ENCODE measurements at regions not wholly inside any gene's neighbourhood (a gene's known extent, or its start where the extent isn't known, plus 50 kb on each side); places are given as distances from the start of the nearest gene placed in this dataset.

GRCh38 chr17:72063756-72064450 is 56.9 kb upstream of the SOX9 start:
- no peaks in the 10 kb centered on the region for H3K27me3 ChIP-seq
- no peak overlapping the region for H3K4me2 ChIP-seq
- TF ChIP-seq CTCF (IDR thresholded peaks at IDR 0.05; ENCODE audit: poor library complexity) (no peak), EZH2phosphoT487 (IDR thresholded peaks at IDR 0.05; ENCODE audit: low read depth, severe bottlenecking, unreplicated experiment) (no peak)
- no peaks in the 10 kb centered on the region for H3K9me3 ChIP-seq (ENCODE audit: low read depth)
- H2AFZ ChIP-seq = no peak overlapping the region
- no peaks in the 10 kb centered on the region for H4K20me1 ChIP-seq (ENCODE audit: insufficient read depth, poor library complexity, severe bottlenecking)
- no peak for DNase-seq (ENCODE audit: low spot score)
- no peaks in the 10 kb centered on the region for H3K9me2 ChIP-seq (replicated peaks; ENCODE audit: insufficient read depth)
- H3K4me3 ChIP-seq = no peak overlapping the region
- no peaks in the 10 kb centered on the region for H3K36me3 ChIP-seq (replicated peaks; ENCODE audit: insufficient read depth, low read depth)
- H3K79me2 ChIP-seq = no peaks in the 10 kb centered on the region
- 92% methylated on average over 4 of the region's 4 CpGs for WGBS (ENCODE audit: low lambda C conversion rate, missing lambda C conversion rate)
- H3K4me1 ChIP-seq (ENCODE audit: insufficient read depth) = no peaks in the 10 kb centered on the region
- H3K27ac ChIP-seq = no peak overlapping the region

- Histone ChIP-seq H3K4me2 (no peak overlapping the region), H2AFZ (no peak overlapping the region), H3K27me3 (no peaks in the 10 kb centered on the region), H3K4me1 (ENCODE audit: insufficient read depth) (no peaks in the 10 kb centered on the region), H3K36me3 (replicated peaks; ENCODE audit: insufficient read depth, low read depth) (no peaks in the 10 kb centered on the region), H3K79me2 (no peaks in the 10 kb centered on the region), H3K27ac (no peak overlapping the region), H3K4me3 (no peak overlapping the region), H3K9me2 (replicated peaks; ENCODE audit: insufficient read depth) (no peaks in the 10 kb centered on the region), H4K20me1 (ENCODE audit: insufficient read depth, poor library complexity, severe bottlenecking) (no peaks in the 10 kb centered on the region), H3K9me3 (ENCODE audit: low read depth) (no peaks in the 10 kb centered on the region)
- no peak for DNase-seq (ENCODE audit: low spot score)
- WGBS (ENCODE audit: low lambda C conversion rate, missing lambda C conversion rate) = 73% methylated on average over 2 of the region's 2 CpGs
- TF ChIP-seq CTCF (IDR thresholded peaks at IDR 0.05; ENCODE audit: poor library complexity) (no peak), EZH2phosphoT487 (IDR thresholded peaks at IDR 0.05; ENCODE audit: low read depth, severe bottlenecking, unreplicated experiment) (no peak), EZH2 (IDR thresholded peaks at IDR 0.05; ENCODE audit: borderline replicate concordance) (no peak)
Observed at GRCh38 chr17:72064606-72065193, 56.1 kb upstream of the SOX9 start.

GRCh38 chr17:72065556-72065955 is 55.3 kb upstream of the SOX9 start:
- no peaks in the 10 kb centered on the region for H3K79me2 ChIP-seq
- no peaks in the 10 kb centered on the region for H3K9me2 ChIP-seq (replicated peaks; ENCODE audit: insufficient read depth)
- TF ChIP-seq EZH2phosphoT487 (IDR thresholded peaks at IDR 0.05; ENCODE audit: low read depth, severe bottlenecking, unreplicated experiment) (no peak), CTCF (IDR thresholded peaks at IDR 0.05; ENCODE audit: poor library complexity) (no peak), EZH2 (IDR thresholded peaks at IDR 0.05; ENCODE audit: borderline replicate concordance) (no peak)
- H3K27me3 ChIP-seq = no peaks in the 10 kb centered on the region
- H3K4me3 ChIP-seq = no peak overlapping the region
- no peak overlapping the region for H2AFZ ChIP-seq
- H3K36me3 ChIP-seq (replicated peaks; ENCODE audit: insufficient read depth, low read depth) = no peaks in the 10 kb centered on the region
- H3K9me3 ChIP-seq (ENCODE audit: low read depth) = no peaks in the 10 kb centered on the region
- 91% methylated on average over 4 of the region's 4 CpGs for whole genome bisulfite sequencing (ENCODE audit: low lambda C conversion rate, missing lambda C conversion rate)
- no peak overlapping the region for H3K27ac ChIP-seq
- no peaks in the 10 kb centered on the region for H4K20me1 ChIP-seq (ENCODE audit: insufficient read depth, poor library complexity, severe bottlenecking)
- DNase-seq (ENCODE audit: low spot score) = no peak
- H3K4me2 ChIP-seq = no peak overlapping the region
- H3K4me1 ChIP-seq (ENCODE audit: insufficient read depth) = no peaks in the 10 kb centered on the region

All from hepatocyte (in vitro differentiated cells).